ENCODE measurements at regions not wholly inside any gene's neighbourhood (a gene's known extent, or its start where the extent isn't known, plus 50 kb on each side); places are given as distances from the start of the nearest gene placed in this dataset.
"Not testable (repeated sequence)": the region's sequence is repeated elsewhere in the genome, so short reads cannot be mapped to it uniquely, and the experiment has no call there.

DNA sequence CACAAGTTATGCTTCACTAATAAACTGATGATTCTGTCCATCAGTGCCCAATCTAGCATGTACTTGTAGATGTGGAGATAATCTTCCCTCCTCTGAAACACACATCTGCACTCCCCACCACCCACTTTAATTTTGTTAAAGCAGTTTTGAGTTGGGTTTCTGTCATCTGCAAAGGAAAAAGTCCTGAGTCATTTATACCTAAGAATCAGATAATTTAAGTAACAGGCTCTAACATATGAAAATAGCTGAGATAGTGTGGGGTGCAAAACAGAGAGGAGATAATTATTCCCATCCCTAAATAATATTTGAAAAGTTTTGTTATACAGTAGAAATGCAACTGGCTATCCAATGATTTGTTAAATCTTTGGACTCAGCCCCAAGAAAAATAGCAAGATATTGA, 67.7 kb upstream of the ALOX12 start:
- no peaks in the 10 kb centered on the region for H3K36me3 ChIP-seq
- no peaks in the 10 kb centered on the region for H3K4me1 ChIP-seq
- H3K27ac ChIP-seq, result no peak overlapping the region
- DNase-seq, result no peak
- TF ChIP-seq POLR2A (IDR thresholded peaks at IDR 0.05) (no peak), CTCF (IDR thresholded peaks at IDR 0.05) (no peak)
- H3K4me3 ChIP-seq, result no peak overlapping the region
- H3K9me3 ChIP-seq, result no peaks in the 10 kb centered on the region
- no peaks in the 10 kb centered on the region for H3K27me3 ChIP-seq

- Histone ChIP-seq H3K27me3 (no peaks in the 10 kb centered on the region), H3K4me1 (no peaks in the 10 kb centered on the region), H3K4me3 (no peak overlapping the region), H3K36me3 (no peaks in the 10 kb centered on the region), H3K27ac (no peak overlapping the region), H3K9me3 (no peaks in the 10 kb centered on the region)
- no peak for TF ChIP-seq CTCF (IDR thresholded peaks at IDR 0.05)
- no peak for TF ChIP-seq POLR2A (IDR thresholded peaks at IDR 0.05)
- DNase-seq, result no peak
Measured at GRCh38 chr17:6930749-6931148, 65.1 kb upstream of the ALOX12 start.

DNA sequence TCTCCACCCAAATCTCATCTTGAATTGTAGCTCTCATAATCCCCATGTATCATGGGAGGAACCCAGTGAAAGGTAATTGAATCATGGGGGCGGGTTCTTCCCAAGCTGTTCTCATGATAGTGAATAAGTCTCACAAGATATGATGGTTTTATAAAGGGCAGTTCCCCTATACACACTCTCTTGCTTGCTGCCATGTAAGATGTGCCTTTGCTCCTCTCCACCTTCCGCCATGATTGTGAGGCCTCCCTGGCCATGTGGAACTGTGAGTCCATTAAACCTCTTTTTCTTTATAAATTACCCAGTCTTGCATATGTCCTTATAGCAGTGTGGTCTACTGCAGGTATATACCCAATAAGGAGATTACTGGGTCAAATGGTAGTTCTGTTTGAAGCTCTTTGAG, 61.3 kb upstream of the ALOX12 start:
- not testable (repeated sequence) for H3K27ac ChIP-seq, H3K4me1 ChIP-seq, H3K9me3 ChIP-seq, H3K4me3 ChIP-seq, H3K36me3 ChIP-seq, DNase-seq, H3K27me3 ChIP-seq

- Histone ChIP-seq H3K4me1 (no peaks in the 10 kb centered on the region), H3K27me3 (no peaks in the 10 kb centered on the region), H3K27ac (peak overlapping the region; percentile 57 to 64 (median 60)), H3K9me3 (no peaks in the 10 kb centered on the region), H3K4me3 (peak overlapping the region; percentile 26 to 50 (median 38)), H3K36me3 (no peaks in the 10 kb centered on the region)
- TF ChIP-seq POLR2A (IDR thresholded peaks at IDR 0.05) (no peak), CTCF (IDR thresholded peaks at IDR 0.05) (no peak)
- peak in 2 of 3 donors; percentile 45 to 59 for DNase-seq
Measured at GRCh38 chr17:6936370-6937028, 59.4 kb upstream of the ALOX12 start.

GRCh38 chr17:6938637-6939036, 57.2 kb upstream of the ALOX12 start:
- H3K27me3 ChIP-seq, result no peaks in the 10 kb centered on the region
- H3K4me3 ChIP-seq, result no peak overlapping the region
- H3K4me1 ChIP-seq, result no peaks in the 10 kb centered on the region
- H3K9me3 ChIP-seq, result no peaks in the 10 kb centered on the region
- no peak for TF ChIP-seq POLR2A (IDR thresholded peaks at IDR 0.05)
- TF ChIP-seq CTCF (IDR thresholded peaks at IDR 0.05), result no peak
- no peak overlapping the region for H3K27ac ChIP-seq
- no peak for DNase-seq
- H3K36me3 ChIP-seq, result no peaks in the 10 kb centered on the region

- H3K27ac ChIP-seq, result peak overlapping the region in 2 of 4 donors; percentile 8 to 39
- TF ChIP-seq POLR2A (IDR thresholded peaks at IDR 0.05) (no peak), CTCF (IDR thresholded peaks at IDR 0.05) (no peak)
- H3K4me1 ChIP-seq, result no peaks in the 10 kb centered on the region
- no peaks in the 10 kb centered on the region for H3K27me3 ChIP-seq
- H3K36me3 ChIP-seq, result no peaks in the 10 kb centered on the region
- H3K4me3 ChIP-seq, result peak overlapping the region in 2 of 4 donors; percentile 29 to 43
- H3K9me3 ChIP-seq, result no peaks in the 10 kb centered on the region
- no peak for DNase-seq
Measured at GRCh38 chr17:6940186-6940649, 55.6 kb upstream of the ALOX12 start.

Measured in Peyer's patch (tissue), 4 donors.